ENCODE measurements at regions not wholly inside any gene's neighbourhood (a gene's known extent, or its start where the extent isn't known, plus 50 kb on each side); places are given as distances from the start of the nearest gene placed in this dataset.
A peak's percentile ranks its signal among the peaks of the same experiment; 100 is the strongest.
"Not testable (repeated sequence)": the region's sequence is repeated elsewhere in the genome, so short reads cannot be mapped to it uniquely, and the experiment has no call there.

- no peak for DNase-seq (ENCODE audit: low read depth in 2 of 2, low spot score in 1 of 2)
Observed at GRCh38 chr11:69884751-69885150, 65.5 kb upstream of the FGF3 start.

GRCh38 chr11:69887330-69887729, 68.1 kb upstream of the FGF3 start:
- DNase-seq (ENCODE audit: low read depth in 2 of 2, low spot score in 1 of 2): no peak

GRCh38 chr11:69887841-69888427, 68.7 kb upstream of the FGF3 start:
- no peak for DNase-seq (ENCODE audit: low read depth in 2 of 2, low spot score in 1 of 2)

DNA sequence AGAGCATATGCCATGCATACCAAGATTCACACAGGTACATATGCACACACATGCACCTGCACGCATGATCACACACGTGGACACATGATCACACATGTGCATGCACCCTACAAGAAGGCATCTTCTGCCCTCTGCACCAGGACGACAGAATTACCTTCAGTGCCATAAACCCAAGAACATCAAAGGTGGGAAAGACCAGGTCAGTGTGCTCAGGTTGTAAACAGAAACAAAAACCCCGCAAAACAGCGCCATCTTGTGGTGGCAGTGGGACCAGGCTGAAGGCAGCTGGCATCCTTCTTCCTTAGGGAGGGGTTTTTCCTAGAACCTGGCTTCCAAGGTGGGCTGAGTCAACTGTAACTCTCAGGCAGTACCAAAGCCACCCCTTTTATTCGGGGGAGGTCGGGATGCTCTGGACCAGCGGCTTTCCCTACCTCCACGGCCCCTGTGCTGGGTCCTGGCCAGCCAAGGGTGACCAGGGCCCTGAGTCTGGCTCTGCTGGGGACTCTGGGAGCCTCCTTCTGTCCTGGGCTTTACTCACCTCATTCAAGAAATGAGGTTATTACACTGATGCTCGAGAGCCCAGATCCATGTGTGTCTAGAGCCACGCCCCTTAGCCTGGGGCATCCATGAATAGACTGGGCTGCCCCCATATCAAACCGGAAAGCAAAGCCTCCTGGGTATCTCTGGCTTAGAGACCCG, 69.4 kb upstream of the FGF3 start:
- peak; percentile 24 to 48 for DNase-seq (ENCODE audit: low read depth in 2 of 2, low spot score in 1 of 2)

- no peak for DNase-seq (ENCODE audit: low read depth in 2 of 2, low spot score in 1 of 2)
Observed at GRCh38 chr11:69889400-69890318, 70.4 kb upstream of the FGF3 start.

GRCh38 chr11:69890476-69890875, 71.3 kb upstream of the FGF3 start:
- DNase-seq (ENCODE audit: low read depth in 2 of 2, low spot score in 1 of 2): no peak

DNA sequence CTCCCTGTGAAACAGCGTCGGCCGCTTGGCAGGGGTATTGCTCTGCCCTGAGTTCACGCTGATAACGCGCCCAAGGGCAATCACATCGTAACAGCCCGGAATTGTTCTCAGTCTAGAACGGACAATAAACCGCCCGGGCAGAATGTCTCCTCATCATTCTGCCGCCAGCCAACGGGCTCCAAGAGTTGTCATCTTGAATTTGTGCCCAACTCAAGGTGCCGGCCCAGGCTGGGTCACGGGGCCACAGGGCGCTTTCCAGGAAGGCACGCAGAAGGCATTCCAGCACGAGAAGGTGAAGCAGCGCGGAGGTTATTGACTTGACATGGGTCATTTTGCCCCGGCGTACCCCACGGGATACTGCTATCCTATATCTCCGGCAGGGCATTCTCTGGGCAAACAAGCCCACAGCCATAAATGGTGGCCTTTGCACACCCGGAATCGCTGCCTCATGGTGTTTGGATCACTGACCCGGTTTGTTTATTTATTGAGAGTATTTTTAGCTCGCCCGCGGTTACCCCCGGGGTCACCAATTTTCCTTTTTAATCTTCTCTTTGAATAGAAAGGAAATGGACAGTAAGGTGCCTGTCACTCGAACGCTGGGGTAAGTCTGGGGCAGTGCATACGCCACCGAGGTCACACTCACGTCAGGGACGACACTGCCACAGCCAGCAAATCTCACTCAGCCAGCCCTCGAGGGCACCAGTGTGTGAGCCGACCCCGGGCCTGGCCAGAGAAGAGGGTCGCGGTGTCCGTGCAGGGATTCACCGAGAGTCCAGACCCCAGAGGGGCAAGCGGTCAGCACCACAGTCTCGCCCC, 72.4 kb upstream of the FGF3 start:
- DNase-seq (ENCODE audit: low read depth in 2 of 2, low spot score in 1 of 2): no peak

DNA sequence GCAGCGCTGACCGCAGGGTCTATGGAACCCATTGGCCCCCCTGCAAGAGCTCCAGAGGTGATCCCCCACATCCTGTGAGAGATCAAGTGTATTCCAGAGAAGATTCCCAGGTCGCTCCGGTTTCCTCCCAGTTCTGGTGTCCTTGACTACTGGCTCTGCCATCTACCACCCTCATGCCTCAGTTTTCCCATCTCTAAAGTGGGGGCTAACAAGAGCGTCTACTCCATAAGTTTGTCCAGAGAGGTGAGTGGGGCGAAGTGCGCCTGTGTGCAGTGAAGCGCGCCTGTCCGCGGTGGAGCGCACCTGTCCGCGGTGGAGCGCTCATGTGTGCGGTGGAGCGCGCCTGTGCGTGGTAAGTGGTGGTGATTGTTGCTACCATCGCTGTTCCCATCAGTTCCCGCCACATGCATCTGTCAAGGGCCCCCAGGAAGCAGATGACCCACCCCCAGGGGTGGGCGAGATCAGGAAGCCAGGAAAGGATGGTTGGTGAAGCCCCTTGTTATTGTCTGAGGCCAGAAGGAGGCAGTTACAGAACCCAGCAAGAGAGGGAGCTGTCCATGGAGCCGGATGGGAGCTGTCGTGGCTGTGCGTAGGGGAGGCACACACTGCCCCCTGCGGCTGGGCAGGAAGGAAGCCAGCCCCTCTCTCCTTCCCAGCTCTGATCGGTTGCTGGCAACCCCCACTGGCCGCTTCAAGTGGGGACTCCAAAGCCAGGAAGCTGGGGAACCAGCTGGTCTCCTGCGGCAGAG, 73.2 kb upstream of the FGF3 start:
- DNase-seq (ENCODE audit: low read depth in 2 of 2, low spot score in 1 of 2): no peak

DNA sequence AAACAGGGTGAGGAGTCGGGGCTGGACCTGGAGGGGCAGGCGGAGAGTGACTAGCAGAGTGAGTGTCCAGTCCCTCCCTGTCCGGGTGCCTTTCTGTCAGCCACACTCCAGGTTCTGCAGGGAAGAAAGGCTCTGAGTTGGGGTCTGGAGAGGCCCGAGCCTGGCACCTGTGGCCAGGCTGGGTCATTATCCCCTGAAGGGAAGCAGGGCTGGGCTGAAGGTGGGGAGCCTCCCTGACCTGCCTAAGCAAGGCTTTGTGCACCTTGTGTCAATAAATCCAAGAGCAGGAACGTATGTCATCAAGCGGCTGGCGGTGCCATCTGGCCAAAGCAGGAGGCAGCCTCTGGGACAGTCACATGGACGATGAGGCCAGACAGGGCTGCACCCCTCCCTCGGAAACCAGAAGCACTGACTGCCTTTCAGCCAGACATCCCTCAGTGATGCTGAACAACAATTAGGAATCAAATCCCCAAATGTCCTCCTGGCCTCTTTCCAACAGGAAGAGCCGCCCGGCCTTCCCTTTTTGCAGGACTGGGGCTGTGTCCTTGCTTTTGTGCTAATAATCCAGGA, 73.9 kb upstream of the FGF3 start:
- no peak for DNase-seq (ENCODE audit: low read depth in 2 of 2, low spot score in 1 of 2)

DNA sequence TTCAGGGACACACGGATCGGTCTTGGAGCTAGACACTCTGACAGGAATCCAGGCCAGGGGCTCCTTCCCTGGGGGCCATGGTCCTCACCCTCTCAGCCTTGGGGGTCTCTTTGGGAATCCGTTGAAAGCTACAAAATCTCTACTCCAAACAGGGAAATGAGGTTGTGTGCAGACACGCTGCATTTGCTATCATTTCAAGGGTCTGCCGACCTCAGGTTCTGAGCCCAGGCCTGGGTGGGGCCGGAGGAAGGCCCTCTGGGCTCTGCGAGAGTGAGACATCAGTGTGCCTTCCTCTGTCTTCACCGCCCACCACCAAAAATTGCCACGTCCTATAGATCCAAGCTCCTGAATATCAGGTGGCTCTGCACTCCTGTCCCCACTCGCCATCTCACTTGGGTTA, 74.4 kb upstream of the FGF3 start:
- DNase-seq (ENCODE audit: low read depth in 2 of 2, low spot score in 1 of 2): no peak

- no peak for DNase-seq (ENCODE audit: low read depth in 2 of 2, low spot score in 1 of 2)
Observed at GRCh38 chr11:69894181-69894611, 75.0 kb upstream of the FGF3 start.

DNA sequence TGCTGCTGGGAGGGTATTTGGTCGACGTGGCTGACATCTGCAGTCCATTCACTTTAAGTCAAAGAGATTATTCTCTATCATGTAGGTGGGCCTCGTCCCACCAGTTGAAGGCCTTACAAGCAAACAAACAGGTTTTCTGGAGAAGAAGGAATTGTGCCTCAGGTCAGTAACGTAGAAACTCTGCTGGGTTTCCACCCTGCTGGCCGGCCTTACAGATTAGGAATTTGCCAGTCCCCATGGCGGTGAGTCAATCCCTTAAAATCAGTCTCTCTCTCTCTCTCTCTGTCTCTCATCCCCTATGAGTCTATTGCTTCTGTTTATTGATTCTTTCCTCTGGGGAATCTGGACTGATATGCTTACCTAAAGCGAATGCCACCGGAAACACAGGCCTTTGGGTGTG, 75.4 kb upstream of the FGF3 start:
- no peak for DNase-seq (ENCODE audit: low read depth in 2 of 2, low spot score in 1 of 2)

DNA sequence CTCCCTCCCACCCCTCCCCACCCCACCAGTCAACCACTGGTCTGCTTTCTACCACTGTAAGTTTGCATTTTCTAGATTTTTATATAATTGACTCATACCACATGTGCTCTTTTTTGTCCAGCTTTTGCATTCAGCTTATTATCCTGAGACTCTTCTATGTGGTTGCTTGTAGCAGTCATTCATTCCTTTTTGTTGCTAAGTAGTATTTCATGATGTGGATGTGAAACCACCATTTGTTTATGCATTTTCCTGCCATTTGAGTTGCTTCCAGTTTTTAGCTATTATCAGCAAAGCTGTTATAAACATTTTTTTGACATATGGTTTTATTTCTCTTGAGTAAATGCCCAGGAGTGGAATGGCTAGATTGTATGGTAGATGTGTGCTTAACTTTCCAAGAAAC, 77.0 kb upstream of the FGF3 start:
- no peak for DNase-seq (ENCODE audit: low read depth in 2 of 2, low spot score in 1 of 2)

DNA sequence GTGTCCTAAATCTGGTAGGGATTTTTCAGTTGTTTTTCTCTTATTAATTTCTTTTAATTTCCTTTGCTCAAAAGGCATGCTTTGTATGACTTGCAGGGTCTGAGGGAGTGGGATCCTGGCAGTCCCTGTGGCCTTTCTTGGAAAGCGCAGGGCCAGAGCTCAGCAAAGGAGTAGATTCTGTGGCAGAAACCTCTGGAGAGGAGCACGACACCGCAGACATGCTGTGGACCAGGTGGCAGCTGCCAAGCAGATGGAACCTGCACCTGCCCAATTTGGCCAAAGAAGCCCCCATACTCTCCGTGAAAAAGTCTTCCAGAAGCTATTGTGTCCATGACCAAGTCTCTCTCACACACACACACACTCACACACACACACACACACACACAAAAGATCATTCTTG, 78.9 kb upstream of the FGF3 start:
- no peak for DNase-seq (ENCODE audit: low read depth in 2 of 2, low spot score in 1 of 2)

DNA sequence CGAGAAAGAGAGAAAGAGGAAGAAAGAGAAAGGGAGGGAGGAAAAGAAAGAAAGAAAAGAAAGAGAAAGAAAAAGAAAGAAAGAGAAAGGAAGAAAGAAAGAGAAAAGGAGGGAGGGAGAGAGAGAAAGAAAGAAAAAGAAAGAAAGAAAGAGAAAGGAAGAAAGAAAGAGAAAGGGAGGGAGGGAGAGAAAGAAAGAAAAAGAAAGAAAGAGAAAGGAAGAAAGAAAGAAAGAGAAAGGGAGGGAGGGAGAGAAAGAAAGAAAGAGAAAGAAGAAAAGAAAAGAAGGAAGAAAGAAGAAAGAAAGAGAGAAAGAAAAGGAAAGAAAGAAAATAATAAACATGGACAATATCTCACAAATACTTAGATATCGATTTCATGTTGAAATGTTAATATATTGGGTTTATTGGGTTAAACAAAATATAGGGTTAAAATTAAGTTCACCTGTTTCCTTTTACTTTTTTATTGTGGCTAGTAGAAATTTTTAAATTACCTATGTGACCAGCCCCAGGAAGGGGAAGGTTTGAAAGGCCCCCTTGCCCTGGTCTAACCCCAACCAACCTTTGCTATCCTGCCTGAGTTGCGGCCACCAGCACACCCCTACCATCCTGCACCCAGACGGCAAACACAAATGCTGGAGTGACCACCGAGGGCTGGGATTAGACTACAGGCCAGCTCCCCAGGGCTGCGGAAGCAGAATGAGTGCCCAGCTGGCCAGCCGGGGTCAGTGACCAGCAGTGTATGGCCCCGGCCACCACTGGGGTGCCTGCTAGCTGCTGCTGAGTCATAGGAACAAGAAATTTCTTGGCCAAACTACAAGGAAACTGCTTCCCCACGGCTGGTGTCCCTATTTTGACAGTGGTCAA, 81.0 kb upstream of the FGF3 start:
- DNase-seq (ENCODE audit: low read depth in 2 of 2, low spot score in 1 of 2): no peak

GRCh38 chr11:69900822-69901302, 81.6 kb upstream of the FGF3 start:
- not testable (repeated sequence) for DNase-seq (ENCODE audit: low read depth in 2 of 2, low spot score in 1 of 2)

GRCh38 chr11:69902337-69902736, 83.1 kb upstream of the FGF3 start:
- DNase-seq (ENCODE audit: low read depth in 2 of 2, low spot score in 1 of 2): no peak

DNA sequence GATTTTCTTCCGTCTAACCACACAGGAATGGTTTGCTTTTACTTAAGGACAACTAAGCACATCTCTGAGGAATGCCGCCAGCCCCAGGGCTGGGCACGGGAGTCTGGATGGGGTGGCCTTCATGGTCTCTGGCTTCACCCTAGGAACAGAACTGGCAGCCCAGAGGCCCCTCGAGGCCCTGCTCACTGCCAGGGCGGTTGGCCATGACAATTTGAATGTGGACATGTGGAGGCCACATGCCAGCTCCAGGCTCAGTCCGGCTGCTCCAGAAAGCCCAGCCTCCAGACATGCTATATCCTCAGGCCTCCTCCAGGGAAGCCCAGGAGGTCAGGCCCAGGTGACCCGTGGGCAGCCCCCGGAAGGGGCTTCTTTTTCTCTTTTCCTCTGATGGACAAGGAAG, 84.0 kb upstream of the FGF3 start:
- DNase-seq (ENCODE audit: low read depth in 2 of 2, low spot score in 1 of 2): no peak

All from stimulated activated CD8-positive, alpha-beta memory T cell treated with anti-CD3 and anti-CD28 coated beads, Interleukin-4, amount 100 ng/mL, for 4 hours (primary cell).